SK-N-SH (cell line): ENCODE measurements at regions not wholly inside any gene's neighbourhood (a gene's known extent, or its start where the extent isn't known, plus 50 kb on each side); places are given as distances from the start of the nearest gene placed in this dataset.

ENCODE experiments used
- CHD2 ChIP-seq: fragments of 150-350 bp; IDR thresholded peaks from 2 replicates; pipeline ENCODE4 v1.6.1; 2018; ENCODE audit warnings: low read length; ENCODE audit not compliant: partially characterized antibody
- ELF1 ChIP-seq: IDR thresholded peaks from 2 replicates; pipeline ENCODE4 v1.4.0; 2012
- EP300 ChIP-seq, 2 experiments: IDR thresholded peaks; 2 replicates each; pipeline versions ENCODE4 v1.4.0 to v1.6.1; 2012; ENCODE audit warnings: borderline replicate concordance in 1 of 2, low read depth in 1 of 2, low read length in 1 of 2
- GATA2 ChIP-seq: sonication (generic); formaldehyde crosslinking; IDR thresholded peaks from 2 replicates; pipeline ENCODE4 v1.5.0; 2020; ENCODE audit warnings: mild to moderate bottlenecking, missing genetic modification reagents
- NRF1 ChIP-seq: IDR thresholded peaks from 2 replicates; pipeline ENCODE4 v1.6.1; 2012; ENCODE audit warnings: low read depth, mild to moderate bottlenecking, low read length
- POLR2AphosphoS5 ChIP-seq: IDR thresholded peaks from 2 replicates; pipeline ENCODE4 v1.6.1; 2012; ENCODE audit warnings: low read depth, low read length
- RAD21 ChIP-seq: IDR thresholded peaks from 2 replicates; pipeline ENCODE4 v1.6.1; 2012; ENCODE audit warnings: mild to moderate bottlenecking, low read length
- TF ChIP-seq, protein P1 (sequence below): fragments of 200-600 bp; sonication (generic); IDR thresholded peaks from 2 replicates; pipeline ENCODE4 v1.6.1; 2017; ENCODE audit warnings: antibody characterized with exemption, mild to moderate bottlenecking, moderate library complexity
- TF ChIP-seq, protein P2 (sequence below): IDR thresholded peaks from 2 replicates; pipeline ENCODE4 v1.6.1; 2012; ENCODE audit warnings: mild to moderate bottlenecking, low read depth, low read length, moderate library complexity
- TF ChIP-seq, protein P3 (sequence below): fragments of 150-350 bp; IDR thresholded peaks from 2 replicates; pipeline ENCODE4 v1.6.1; 2017; ENCODE audit warnings: antibody characterized with exemption, low read length, low read depth, borderline replicate concordance

DNA sequence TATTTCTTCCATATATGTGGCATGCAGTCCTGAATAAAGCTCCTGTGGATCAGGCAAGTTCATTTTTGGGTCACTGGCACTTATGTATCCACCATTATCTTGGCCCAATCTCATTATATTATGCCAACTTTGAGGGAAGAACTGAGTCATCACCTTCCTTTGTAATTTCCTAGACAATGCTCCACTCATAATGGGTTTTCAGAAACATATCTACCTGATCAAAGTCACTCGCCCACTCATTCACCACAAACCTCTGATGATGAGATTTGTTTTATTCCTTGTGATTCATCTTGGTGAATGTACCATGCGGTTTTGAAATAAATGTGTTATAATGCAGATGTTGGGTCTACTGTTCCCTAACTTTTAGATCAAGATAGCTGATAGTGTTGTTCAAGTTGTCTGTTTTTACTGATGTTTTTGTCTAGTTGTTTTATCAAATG is 525.8 kb downstream of the KIF20B start:
- TF ChIP-seq, protein P1, sequence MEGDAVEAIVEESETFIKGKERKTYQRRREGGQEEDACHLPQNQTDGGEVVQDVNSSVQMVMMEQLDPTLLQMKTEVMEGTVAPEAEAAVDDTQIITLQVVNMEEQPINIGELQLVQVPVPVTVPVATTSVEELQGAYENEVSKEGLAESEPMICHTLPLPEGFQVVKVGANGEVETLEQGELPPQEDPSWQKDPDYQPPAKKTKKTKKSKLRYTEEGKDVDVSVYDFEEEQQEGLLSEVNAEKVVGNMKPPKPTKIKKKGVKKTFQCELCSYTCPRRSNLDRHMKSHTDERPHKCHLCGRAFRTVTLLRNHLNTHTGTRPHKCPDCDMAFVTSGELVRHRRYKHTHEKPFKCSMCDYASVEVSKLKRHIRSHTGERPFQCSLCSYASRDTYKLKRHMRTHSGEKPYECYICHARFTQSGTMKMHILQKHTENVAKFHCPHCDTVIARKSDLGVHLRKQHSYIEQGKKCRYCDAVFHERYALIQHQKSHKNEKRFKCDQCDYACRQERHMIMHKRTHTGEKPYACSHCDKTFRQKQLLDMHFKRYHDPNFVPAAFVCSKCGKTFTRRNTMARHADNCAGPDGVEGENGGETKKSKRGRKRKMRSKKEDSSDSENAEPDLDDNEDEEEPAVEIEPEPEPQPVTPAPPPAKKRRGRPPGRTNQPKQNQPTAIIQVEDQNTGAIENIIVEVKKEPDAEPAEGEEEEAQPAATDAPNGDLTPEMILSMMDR = no peak
- TF ChIP-seq RAD21 = no peak
- TF ChIP-seq, protein P2, sequence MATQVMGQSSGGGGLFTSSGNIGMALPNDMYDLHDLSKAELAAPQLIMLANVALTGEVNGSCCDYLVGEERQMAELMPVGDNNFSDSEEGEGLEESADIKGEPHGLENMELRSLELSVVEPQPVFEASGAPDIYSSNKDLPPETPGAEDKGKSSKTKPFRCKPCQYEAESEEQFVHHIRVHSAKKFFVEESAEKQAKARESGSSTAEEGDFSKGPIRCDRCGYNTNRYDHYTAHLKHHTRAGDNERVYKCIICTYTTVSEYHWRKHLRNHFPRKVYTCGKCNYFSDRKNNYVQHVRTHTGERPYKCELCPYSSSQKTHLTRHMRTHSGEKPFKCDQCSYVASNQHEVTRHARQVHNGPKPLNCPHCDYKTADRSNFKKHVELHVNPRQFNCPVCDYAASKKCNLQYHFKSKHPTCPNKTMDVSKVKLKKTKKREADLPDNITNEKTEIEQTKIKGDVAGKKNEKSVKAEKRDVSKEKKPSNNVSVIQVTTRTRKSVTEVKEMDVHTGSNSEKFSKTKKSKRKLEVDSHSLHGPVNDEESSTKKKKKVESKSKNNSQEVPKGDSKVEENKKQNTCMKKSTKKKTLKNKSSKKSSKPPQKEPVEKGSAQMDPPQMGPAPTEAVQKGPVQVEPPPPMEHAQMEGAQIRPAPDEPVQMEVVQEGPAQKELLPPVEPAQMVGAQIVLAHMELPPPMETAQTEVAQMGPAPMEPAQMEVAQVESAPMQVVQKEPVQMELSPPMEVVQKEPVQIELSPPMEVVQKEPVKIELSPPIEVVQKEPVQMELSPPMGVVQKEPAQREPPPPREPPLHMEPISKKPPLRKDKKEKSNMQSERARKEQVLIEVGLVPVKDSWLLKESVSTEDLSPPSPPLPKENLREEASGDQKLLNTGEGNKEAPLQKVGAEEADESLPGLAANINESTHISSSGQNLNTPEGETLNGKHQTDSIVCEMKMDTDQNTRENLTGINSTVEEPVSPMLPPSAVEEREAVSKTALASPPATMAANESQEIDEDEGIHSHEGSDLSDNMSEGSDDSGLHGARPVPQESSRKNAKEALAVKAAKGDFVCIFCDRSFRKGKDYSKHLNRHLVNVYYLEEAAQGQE = peak; percentile 35; the same call in 1 of the 2 replicates
- peak; percentile 47 for TF ChIP-seq POLR2AphosphoS5
- no peak for TF ChIP-seq GATA2
- TF ChIP-seq NRF1 = no peak
- TF ChIP-seq ELF1 = no peak
- peak in 1 of 2 experiments; percentile 84; a peak in 2 of 4 replicates for TF ChIP-seq EP300 (IDR thresholded peaks at IDR 0.05; ENCODE audit: borderline replicate concordance in 1 of 2, low read depth in 1 of 2, low read length in 1 of 2)
- TF ChIP-seq, protein P3, sequence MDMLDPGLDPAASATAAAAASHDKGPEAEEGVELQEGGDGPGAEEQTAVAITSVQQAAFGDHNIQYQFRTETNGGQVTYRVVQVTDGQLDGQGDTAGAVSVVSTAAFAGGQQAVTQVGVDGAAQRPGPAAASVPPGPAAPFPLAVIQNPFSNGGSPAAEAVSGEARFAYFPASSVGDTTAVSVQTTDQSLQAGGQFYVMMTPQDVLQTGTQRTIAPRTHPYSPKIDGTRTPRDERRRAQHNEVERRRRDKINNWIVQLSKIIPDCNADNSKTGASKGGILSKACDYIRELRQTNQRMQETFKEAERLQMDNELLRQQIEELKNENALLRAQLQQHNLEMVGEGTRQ = no peak
- no peak for TF ChIP-seq CHD2
